IMR-90 (cell line): ENCODE measurements at regions not wholly inside any gene's neighbourhood (a gene's known extent, or its start where the extent isn't known, plus 50 kb on each side); places are given as distances from the start of the nearest gene placed in this dataset.

Source experiments
- ATAC-seq: fragments of 200-7000 bp; cut with Tn5 transposase; 2 replicates; pipeline ENCODE4 v1.9.1; 2020; ENCODE audit warnings: low read depth, mild to moderate bottlenecking, moderate library complexity
- BruUV-seq: library from RNA; stranded (reverse); fragments of 400-500 nt; replicated peaks from 2 replicates; lab custom pipeline; 2021; lab: Mats Ljungman, UMichigan
- CTCF ChIA-PET: fragments of 300-600 bp; formaldehyde crosslinking; extraction: SDS; loops from one replicate; lab custom pipeline; 2021; ENCODE audit warnings: antibody characterized with exemption; lab: Yijun Ruan, JAX
- POLR2A ChIA-PET: fragments of 300-600 bp; sonication (Branson Sonifier 250); formaldehyde crosslinking; loops from one replicate; lab custom pipeline; 2022; ENCODE audit warnings: antibody characterized with exemption; ENCODE audit not compliant: unreplicated experiment; lab: Charles Lee
- DNase-seq: peaks from one replicate; pipeline ENCODE4 v3.0.0; 2013
- H2AFZ ChIP-seq: replicated peaks from 2 replicates; pipeline ENCODE3; 2013; ENCODE audit warnings: low read length, mild to moderate bottlenecking; ENCODE audit not compliant: poor library complexity
- H2AK5ac ChIP-seq: 2 replicates; pipeline ENCODE4 v1.6.1; 2013; ENCODE audit warnings: low read depth, low read length, inconsistent platforms
- H2AK9ac ChIP-seq: replicated peaks from 2 replicates; pipeline ENCODE3; 2013; ENCODE audit warnings: mild to moderate bottlenecking, low read depth, low read length, moderate library complexity; ENCODE audit not compliant: poor library complexity
- H2BK120ac ChIP-seq: 2 replicates; pipeline ENCODE4 v1.6.1; 2013; ENCODE audit warnings: low read depth, low read length, inconsistent platforms
- H2BK15ac ChIP-seq: 3 replicates; pipeline ENCODE4 v1.6.1; 2013; ENCODE audit warnings: low read depth, low read length, inconsistent platforms
- H2BK20ac ChIP-seq: 2 replicates; pipeline ENCODE4 v1.6.1; 2013; ENCODE audit warnings: low read depth, mild to moderate bottlenecking, inconsistent platforms, low read length, moderate library complexity
- H2BK5ac ChIP-seq: 2 replicates; pipeline ENCODE4 v1.6.1; 2013; ENCODE audit warnings: mild to moderate bottlenecking, low read depth, low read length, inconsistent platforms; ENCODE audit not compliant: poor library complexity, severe bottlenecking
- H3K14ac ChIP-seq: replicated peaks from 2 replicates; pipeline ENCODE4 v1.6.1; 2013; ENCODE audit warnings: low read depth, low read length, inconsistent platforms
- H3K18ac ChIP-seq: 2 replicates; pipeline ENCODE4 v1.6.1; 2013; ENCODE audit warnings: low read depth, low read length, control low read depth
- H3K23ac ChIP-seq: 2 replicates; pipeline ENCODE4 v1.6.1; 2013; ENCODE audit warnings: low read depth, low read length, inconsistent platforms
- H3K27ac ChIP-seq: 2 replicates; pipeline ENCODE4 v1.5.1; 2013; ENCODE audit warnings: mild to moderate bottlenecking, control low read depth, low read length; ENCODE audit not compliant: insufficient read depth
- H3K27me3 ChIP-seq: 2 replicates; pipeline ENCODE4 v1.6.1; 2013; ENCODE audit warnings: low read length; ENCODE audit not compliant: control insufficient read depth, insufficient read depth
- H3K36me3 ChIP-seq: 2 replicates; pipeline ENCODE4 v1.6.1; 2013; ENCODE audit warnings: low read length, mixed read lengths; ENCODE audit not compliant: control insufficient read depth, insufficient read depth
- H3K4ac ChIP-seq: 2 replicates; pipeline ENCODE4 v1.6.1; 2013; ENCODE audit warnings: low read depth, low read length, inconsistent platforms
- H3K4me1 ChIP-seq: 2 replicates; pipeline ENCODE4 v1.6.1; 2013; ENCODE audit warnings: low read length, mixed read lengths; ENCODE audit not compliant: control insufficient read depth, insufficient read depth
- H3K4me2 ChIP-seq: 2 replicates; pipeline ENCODE4 v1.6.1; 2013; ENCODE audit warnings: low read depth, mild to moderate bottlenecking, control low read depth, low read length, moderate library complexity
- H3K4me3 ChIP-seq: 2 replicates; pipeline ENCODE4 v1.5.1; 2013; ENCODE audit warnings: low read depth, mild to moderate bottlenecking, control low read depth, low read length, moderate library complexity; ENCODE audit not compliant: insufficient read depth
- H3K56ac ChIP-seq: 2 replicates; pipeline ENCODE4 v1.6.1; 2013; ENCODE audit warnings: low read length, inconsistent platforms; ENCODE audit not compliant: insufficient read depth; ENCODE audit errors: extremely low read depth
- H3K79me1 ChIP-seq, 2 experiments: 2 replicates each; pipeline ENCODE4 v1.6.1; 2013; ENCODE audit warnings: low read length in 2 of 2, inconsistent platforms in 1 of 2, low read depth in 1 of 2
- H3K9ac ChIP-seq: 2 replicates; pipeline ENCODE4 v1.6.1; 2013; ENCODE audit warnings: low read depth, low read length, control low read depth
- H3K9me1 ChIP-seq: 2 replicates; pipeline ENCODE4 v1.6.1; 2013; ENCODE audit warnings: low read length, inconsistent platforms; ENCODE audit not compliant: insufficient read depth
- H3K9me3 ChIP-seq: 2 replicates; pipeline ENCODE4 v1.6.1; 2013; ENCODE audit warnings: low read length; ENCODE audit not compliant: control insufficient read depth, insufficient read depth
- H4K20me1 ChIP-seq: 2 replicates; pipeline ENCODE4 v1.6.1; 2013; ENCODE audit warnings: low read length, inconsistent platforms; ENCODE audit not compliant: insufficient read depth
- H4K5ac ChIP-seq: 2 replicates; pipeline ENCODE4 v1.6.1; 2013; ENCODE audit warnings: mild to moderate bottlenecking, low read depth, low read length, control low read depth
- H4K8ac ChIP-seq, 2 experiments: 2 replicates each; pipeline ENCODE4 v1.6.1; 2013; ENCODE audit warnings: low read depth in 2 of 2, low read length in 2 of 2, control low read depth in 1 of 2, inconsistent platforms in 1 of 2
- H4K91ac ChIP-seq: 2 replicates; pipeline ENCODE4 v1.6.1; 2013; ENCODE audit warnings: low read depth, low read length, inconsistent platforms; ENCODE audit not compliant: insufficient read depth
- BHLHE40 ChIP-seq: fragments of 150-350 bp; IDR thresholded peaks from 2 replicates; pipeline ENCODE4 v1.6.1; 2016; ENCODE audit warnings: mild to moderate bottlenecking, low read depth, low read length
- CEBPB ChIP-seq: IDR thresholded peaks from 2 replicates; pipeline ENCODE4 v1.6.1; 2012; ENCODE audit warnings: low read depth, low read length, improper control_type of control experiment
- CHD1 ChIP-seq: IDR thresholded peaks from 2 replicates; pipeline ENCODE4 v1.6.1; 2012; ENCODE audit warnings: low read depth, low read length, improper control_type of control experiment
- ELK1 ChIP-seq: fragments of 150-350 bp; IDR thresholded peaks from 2 replicates; pipeline ENCODE4 v1.6.1; 2016; ENCODE audit warnings: low read depth, mild to moderate bottlenecking, low read length, moderate library complexity, borderline replicate concordance
- MAFK ChIP-seq: IDR thresholded peaks from 2 replicates; pipeline ENCODE4 v1.6.1; 2012; ENCODE audit warnings: low read depth, low read length, improper control_type of control experiment
- MAZ ChIP-seq: IDR thresholded peaks from 2 replicates; pipeline ENCODE4 v1.6.1; 2012; ENCODE audit warnings: low read depth, mild to moderate bottlenecking, low read length, improper control_type of control experiment, moderate library complexity, borderline replicate concordance
- MXI1 ChIP-seq: IDR thresholded peaks from 2 replicates; pipeline ENCODE4 v1.6.1; 2012; ENCODE audit warnings: low read depth, mild to moderate bottlenecking, low read length, moderate library complexity, borderline replicate concordance
- SMC3 ChIP-seq: fragments of 150-350 bp; IDR thresholded peaks from 2 replicates; pipeline ENCODE4 v1.6.1; 2016; ENCODE audit warnings: low read depth, mild to moderate bottlenecking, antibody characterized with exemption, low read length, moderate library complexity
- WGBS, 2 experiments: methylation state at CpG; one replicate each; pipeline versions ENCODE4 v1.1.5 to v1.1.7; 2013; ENCODE audit warnings: missing lambda C conversion rate in 2 of 2; ENCODE audit not compliant: insufficient read length in 1 of 2; ENCODE audit errors: extremely low coverage in 2 of 2; 5-methylcytosine and 5-hydroxymethylcytosine counted together
- dilution Hi-C: fragments of 300-500 bp; cut with HindIII; formaldehyde crosslinking; loops from one replicate; pipeline ENCODE4 v1.14.3; 2018; ENCODE audit warnings: low sequenced_read_pairs; ENCODE audit not compliant: unreplicated experiment
- in situ Hi-C: fragments of 300-500 bp; cut with MboI; formaldehyde crosslinking; loops from 3 replicates; pipeline ENCODE4 v1.14.3; 2019; ENCODE audit warnings: low sequenced_read_pairs, inconsistent platforms, mixed read lengths
- intact Hi-C: fragments of 100-400 bp; cut with micrococcal nuclease; formaldehyde crosslinking; loops from 2 replicates; pipeline ENCODE4 v1.10.0; 2022

DNA sequence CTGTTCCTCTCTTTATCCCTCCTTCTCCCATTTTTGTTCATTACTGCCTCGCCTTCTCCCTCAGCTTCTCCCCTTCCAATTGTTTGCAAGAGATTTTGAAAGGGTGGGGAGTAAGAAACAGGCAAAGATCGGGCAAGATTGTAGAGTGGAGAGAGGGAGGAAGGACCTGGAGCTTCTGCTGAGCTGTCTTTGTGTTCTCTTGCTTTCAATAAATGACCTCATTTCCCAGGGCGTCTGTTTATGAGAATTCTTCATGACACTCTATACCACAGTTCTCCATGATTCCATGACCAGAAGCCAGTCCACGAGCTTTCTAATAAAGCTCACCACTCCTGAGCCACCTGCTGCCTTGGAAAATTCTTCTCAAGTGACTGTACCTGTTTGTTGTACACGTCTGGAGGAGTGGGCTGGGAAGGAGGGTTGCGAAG is 50.0 kb upstream of the PLEKHG1 start:
- Histone ChIP-seq H3K4me2 (no peak overlapping the region), H4K20me1 (no peaks in the 10 kb centered on the region), H3K4me1 (no peaks in the 10 kb centered on the region), H2AK9ac (no peak overlapping the region), H3K4me3 (no peak overlapping the region), H3K9me3 (no peaks in the 10 kb centered on the region), H2BK20ac (no peak overlapping the region), H3K14ac (no peak overlapping the region), H3K27me3 (no peaks in the 10 kb centered on the region), H3K9me1 (no peaks in the 10 kb centered on the region), H3K9ac (no peak overlapping the region), H2BK120ac (no peak overlapping the region), H3K18ac (no peak overlapping the region), H2BK5ac (no peak overlapping the region), H4K91ac (no peak overlapping the region), H2BK15ac (no peak overlapping the region), H3K4ac (no peak overlapping the region), H3K56ac (no peak overlapping the region), H4K5ac (no peak overlapping the region), H3K36me3 (no peaks in the 10 kb centered on the region), H2AFZ (no peak overlapping the region), H2AK5ac (no peak overlapping the region), H3K79me1 (no peaks in the 10 kb centered on the region), H3K27ac (no peak overlapping the region), H3K23ac (no peak overlapping the region), H4K8ac (no peak overlapping the region)
- TF ChIP-seq MXI1 = no peak
- no peak for TF ChIP-seq MAFK
- TF ChIP-seq CEBPB = no peak
- no peak for TF ChIP-seq ELK1
- no peak for TF ChIP-seq BHLHE40
- no peak for TF ChIP-seq MAZ
- no peak for TF ChIP-seq CHD1
- TF ChIP-seq SMC3 = no peak
- BruUV-seq = no TSS peak
- ChIA-PET POLR2A (no interaction called here), CTCF (no interaction called here)
- no CpG with 5 or more reads among the region's 6 CpGs for WGBS, 2 experiments
- dilution Hi-C loops (no loop called here), intact Hi-C loops (no loop called here), in situ Hi-C loops (no loop called here)
- no peak for DNase-seq
- ATAC-seq = no peak
